Sigmoid colon (tissue), 4 donors: ENCODE measurements at regions not wholly inside any gene's neighbourhood (a gene's known extent, or its start where the extent isn't known, plus 50 kb on each side); places are given as distances from the start of the nearest gene placed in this dataset.

ENCODE experiments used
- CTCF ChIP-seq, 4 experiments: fragments of 450-650 bp in 3 of 4; fragments of 200-600 bp in 1 of 4; IDR thresholded peaks; one replicate each; pipeline ENCODE4 v1.5.1; 2016 to 2019; ENCODE audit warnings: antibody characterized with exemption in 4 of 4, mild to moderate bottlenecking in 3 of 4, moderate library complexity in 2 of 4
- EP300 ChIP-seq, 4 donors: sonication (generic); formaldehyde crosslinking; IDR thresholded peaks; one replicate each; pipeline ENCODE4 v1.6.1; 2017; ENCODE audit warnings: antibody characterized with exemption in 4 of 4
- POLR2A ChIP-seq, 2 donors: fragments of 450-650 bp; IDR thresholded peaks; one replicate each; pipeline ENCODE4 v1.6.1; 2016; ENCODE audit warnings: antibody characterized with exemption in 2 of 2, mild to moderate bottlenecking in 2 of 2, moderate library complexity in 2 of 2
- POLR2AphosphoS5 ChIP-seq, 4 donors: sonication (generic); formaldehyde crosslinking; IDR thresholded peaks; one replicate each; pipeline ENCODE4 v1.6.1; 2017; ENCODE audit warnings: antibody characterized with exemption in 4 of 4

- TF ChIP-seq CTCF (IDR thresholded peaks at IDR 0.05) (no peak), POLR2AphosphoS5 (IDR thresholded peaks at IDR 0.05) (no peak), POLR2A (IDR thresholded peaks at IDR 0.05) (no peak), EP300 (IDR thresholded peaks at IDR 0.05) (no peak)
These were observed 313.6 kb upstream of the CDH6 start for GRCh38 chr5:30879887-30880286.
